Subcutaneous abdominal adipose tissue (tissue), 5 donors: ENCODE measurements at regions not wholly inside any gene's neighbourhood (a gene's known extent, or its start where the extent isn't known, plus 50 kb on each side); places are given as distances from the start of the nearest gene placed in this dataset.
A peak's percentile ranks its signal among the peaks of the same experiment; 100 is the strongest.

Experiments
- H3K27ac ChIP-seq: one replicate; pipeline ENCODE4 v1.7.0; 2013; ENCODE audit warnings: low read depth, mild to moderate bottlenecking, inconsistent platforms, low read length, moderate library complexity
- H3K27me3 ChIP-seq, 5 donors: one replicate each; pipeline ENCODE4 v1.7.0; 2013; ENCODE audit warnings: low read length in 5 of 5, inconsistent platforms in 1 of 5; ENCODE audit not compliant: control insufficient read depth in 5 of 5, insufficient read depth in 4 of 5
- H3K36me3 ChIP-seq, 5 donors: one replicate each; pipeline ENCODE4 v1.7.0; 2013; ENCODE audit warnings: low read length in 5 of 5; ENCODE audit not compliant: control insufficient read depth in 5 of 5, insufficient read depth in 5 of 5
- H3K4me1 ChIP-seq, 5 donors: one replicate each; pipeline ENCODE4 v1.7.0; 2013; ENCODE audit warnings: low read length in 5 of 5, mild to moderate bottlenecking in 3 of 5, moderate library complexity in 1 of 5; ENCODE audit not compliant: control insufficient read depth in 5 of 5, insufficient read depth in 5 of 5
- H3K4me3 ChIP-seq, 5 donors: one replicate each; pipeline ENCODE4 v1.7.0; 2013; ENCODE audit warnings: low read length in 5 of 5, low read depth in 1 of 5
- H3K9ac ChIP-seq, 5 donors: one replicate each; pipeline ENCODE4 v1.7.0; 2013; ENCODE audit warnings: low read length in 5 of 5, mild to moderate bottlenecking in 4 of 5, moderate library complexity in 3 of 5
- H3K9me3 ChIP-seq, 5 donors: one replicate each; pipeline ENCODE4 v1.7.0; 2013; ENCODE audit warnings: low read length in 5 of 5; ENCODE audit not compliant: control insufficient read depth in 5 of 5
- donor health status: healthy.
- donor health status: healthy.
- donor health status: healthy.
- donor health status: healthy.
- donor health status: healthy.

- Histone ChIP-seq H3K9ac (no peak overlapping the region), H3K9me3 (no peaks in the 10 kb centered on the region), H3K36me3 (no peaks in the 10 kb centered on the region), H3K4me3 (no peak overlapping the region), H3K4me1 (no peaks in the 10 kb centered on the region), H3K27me3 (no peaks in the 10 kb centered on the region), H3K27ac (no peak overlapping the region)
These were observed 1061.0 kb downstream of the NR2F1-AS1 start for GRCh38 chr5:92519811-92520632.

- Histone ChIP-seq H3K4me1 (no peaks in the 10 kb centered on the region), H3K4me3 (peak overlapping the region in 2 of 5 donors; percentile 7 to 26), H3K27ac (no peak overlapping the region), H3K9ac (no peak overlapping the region), H3K36me3 (no peaks in the 10 kb centered on the region), H3K9me3 (peaks cover 0 to 3% (median under 1%) of the 10 kb centered on the region in 5 donors), H3K27me3 (no peaks in the 10 kb centered on the region)
These were observed 1062.6 kb downstream of the NR2F1-AS1 start for GRCh38 chr5:92518318-92518904.

- no peaks in the 10 kb centered on the region for H3K27me3 ChIP-seq
These were observed 1066.1 kb downstream of the NR2F1-AS1 start for GRCh38 chr5:92514896-92515295.

GRCh38 chr5:92513067-92513466 is 1068.0 kb downstream of the NR2F1-AS1 start:
- Histone ChIP-seq H3K27ac (no peak overlapping the region), H3K4me3 (no peak overlapping the region), H3K4me1 (no peaks in the 10 kb centered on the region), H3K27me3 (no peaks in the 10 kb centered on the region), H3K9ac (no peak overlapping the region), H3K36me3 (no peaks in the 10 kb centered on the region), H3K9me3 (peaks cover 16 to 47% (median 34%) of the 10 kb centered on the region in 5 donors)

More at GRCh38 chr5:92514896-92515295, 1066.1 kb downstream of the NR2F1-AS1 start:
- Histone ChIP-seq H3K36me3 (no peaks in the 10 kb centered on the region), H3K9ac (no peak overlapping the region), H3K9me3 (peaks cover 10 to 32% (median 23%) of the 10 kb centered on the region in 5 donors), H3K27ac (no peak overlapping the region), H3K4me1 (no peaks in the 10 kb centered on the region), H3K4me3 (no peak overlapping the region)

- Histone ChIP-seq H3K36me3 (no peaks in the 10 kb centered on the region), H3K4me3 (no peak overlapping the region), H3K9ac (no peak overlapping the region), H3K27me3 (no peaks in the 10 kb centered on the region), H3K9me3 (peaks cover 16 to 43% (median 32%) of the 10 kb centered on the region in 5 donors), H3K27ac (no peak overlapping the region), H3K4me1 (no peaks in the 10 kb centered on the region)
These were observed 1072.7 kb downstream of the NR2F1-AS1 start for GRCh38 chr5:92508271-92508670.

- Histone ChIP-seq H3K27ac (no peak overlapping the region), H3K4me1 (no peaks in the 10 kb centered on the region), H3K27me3 (no peaks in the 10 kb centered on the region), H3K36me3 (no peaks in the 10 kb centered on the region), H3K9ac (no peak overlapping the region), H3K4me3 (peak overlapping the region in 1 of 5 donors; percentile 12), H3K9me3 (peaks cover 10 to 25% (median 17%) of the 10 kb centered on the region in 5 donors)
These were observed 1075.1 kb downstream of the NR2F1-AS1 start for GRCh38 chr5:92505925-92506324.

GRCh38 chr5:92505145-92505544 is 1075.9 kb downstream of the NR2F1-AS1 start:
- no peaks in the 10 kb centered on the region for H3K36me3 ChIP-seq
- no peaks in the 10 kb centered on the region for H3K27me3 ChIP-seq
- H3K9me3 ChIP-seq: peaks cover 9 to 19% (median 11%) of the 10 kb centered on the region in 5 donors
- H3K27ac ChIP-seq: no peak overlapping the region
- H3K4me3 ChIP-seq: no peak overlapping the region
- no peaks in the 10 kb centered on the region for H3K4me1 ChIP-seq
- no peak overlapping the region for H3K9ac ChIP-seq

GRCh38 chr5:92504346-92504745 is 1076.7 kb downstream of the NR2F1-AS1 start:
- no peaks in the 10 kb centered on the region for H3K27me3 ChIP-seq
- no peaks in the 10 kb centered on the region for H3K4me1 ChIP-seq
- peaks cover 3 to 11% (median 5%) of the 10 kb centered on the region in 5 donors for H3K9me3 ChIP-seq
- no peak overlapping the region for H3K9ac ChIP-seq
- no peaks in the 10 kb centered on the region for H3K36me3 ChIP-seq
- no peak overlapping the region for H3K4me3 ChIP-seq
- H3K27ac ChIP-seq: no peak overlapping the region

- Histone ChIP-seq H3K36me3 (no peaks in the 10 kb centered on the region), H3K9me3 (no peaks in the 10 kb centered on the region), H3K9ac (no peak overlapping the region), H3K4me1 (no peaks in the 10 kb centered on the region), H3K27me3 (no peaks in the 10 kb centered on the region), H3K4me3 (no peak overlapping the region), H3K27ac (no peak overlapping the region)
These were observed 1080.3 kb downstream of the NR2F1-AS1 start for GRCh38 chr5:92500752-92501151.

- Histone ChIP-seq H3K9ac (no peak overlapping the region), H3K27me3 (no peaks in the 10 kb centered on the region), H3K4me3 (no peak overlapping the region), H3K27ac (no peak overlapping the region), H3K9me3 (no peaks in the 10 kb centered on the region), H3K36me3 (no peaks in the 10 kb centered on the region), H3K4me1 (no peaks in the 10 kb centered on the region)
These were observed 1084.5 kb downstream of the NR2F1-AS1 start for GRCh38 chr5:92496545-92496944.
